ENCODE measurements at regions not wholly inside any gene's neighbourhood (a gene's known extent, or its start where the extent isn't known, plus 50 kb on each side); places are given as distances from the start of the nearest gene placed in this dataset.

- no peak for DNase-seq (ENCODE audit: low read depth)
Measured at GRCh38 chr20:21653628-21654027, 51.8 kb upstream of the PAX1 start.

- DNase-seq (ENCODE audit: low read depth), result no peak
Measured at GRCh38 chr20:21643417-21643816, 62.0 kb upstream of the PAX1 start.

- no peak for DNase-seq (ENCODE audit: low read depth)
Measured at GRCh38 chr20:21640556-21640955, 64.9 kb upstream of the PAX1 start.

GRCh38 chr20:21633829-21634228 is 71.6 kb upstream of the PAX1 start:
- DNase-seq (ENCODE audit: low read depth), result no peak

- DNase-seq (ENCODE audit: low read depth), result no peak
Measured at GRCh38 chr20:21632735-21633053, 72.8 kb upstream of the PAX1 start.

GRCh38 chr20:21632031-21632734 is 73.3 kb upstream of the PAX1 start:
- DNase-seq (ENCODE audit: low read depth), result no peak

GRCh38 chr20:21628800-21629199 is 76.7 kb upstream of the PAX1 start:
- no peak for DNase-seq (ENCODE audit: low read depth)

GRCh38 chr20:21623781-21624094 is 81.7 kb upstream of the PAX1 start:
- DNase-seq (ENCODE audit: low read depth), result no peak

- no peak for DNase-seq (ENCODE audit: low read depth)
Measured at GRCh38 chr20:21623074-21623780, 82.2 kb upstream of the PAX1 start.

- DNase-seq (ENCODE audit: low read depth), result no peak
Measured at GRCh38 chr20:21622097-21622857, 83.2 kb upstream of the PAX1 start.

GRCh38 chr20:21618759-21619416 is 86.6 kb upstream of the PAX1 start:
- DNase-seq (ENCODE audit: low read depth), result no peak

GRCh38 chr20:21615617-21616080 is 89.8 kb upstream of the PAX1 start:
- peak; percentile 23 for DNase-seq (ENCODE audit: low read depth)

- no peak for DNase-seq (ENCODE audit: low read depth)
Measured at GRCh38 chr20:21614980-21615379, 90.5 kb upstream of the PAX1 start.

GRCh38 chr20:21613512-21613911 is 92.0 kb upstream of the PAX1 start:
- DNase-seq (ENCODE audit: low read depth), result no peak

- no peak for DNase-seq (ENCODE audit: low read depth)
Measured at GRCh38 chr20:21609981-21610380, 95.5 kb upstream of the PAX1 start.

- peak; percentile 10 for DNase-seq (ENCODE audit: low read depth)
Measured at GRCh38 chr20:21609221-21609620, 95.4 kb upstream of the NKX2-2 start.

- DNase-seq (ENCODE audit: low read depth), result no peak
Measured at GRCh38 chr20:21608777-21609176, 94.9 kb upstream of the NKX2-2 start.

- DNase-seq (ENCODE audit: low read depth), result no peak
Measured at GRCh38 chr20:21607971-21608725, 94.3 kb upstream of the NKX2-2 start.

- DNase-seq (ENCODE audit: low read depth), result no peak
Measured at GRCh38 chr20:21601799-21602198, 87.9 kb upstream of the NKX2-2 start.

GRCh38 chr20:21586682-21587081 is 72.8 kb upstream of the NKX2-2 start:
- no peak for DNase-seq (ENCODE audit: low read depth)

- DNase-seq (ENCODE audit: low read depth), result no peak
Measured at GRCh38 chr20:21583486-21584168, 69.8 kb upstream of the NKX2-2 start.

Data from GM04504 (cell line).